SW 1271 (cell line): ENCODE measurements at regions not wholly inside any gene's neighbourhood (a gene's known extent, or its start where the extent isn't known, plus 50 kb on each side); places are given as distances from the start of the nearest gene placed in this dataset.

Experiments used
- DNase-seq, 2 experiments: peaks; one replicate each; lab custom pipeline; 2025; lab: John Stamatoyannopoulos, UW

GRCh38 chr5:53330491-53330890, 149.9 kb upstream of the FST start:
- DNase-seq, result no peak

- peak; percentile 16 to 37 for DNase-seq
Measured at GRCh38 chr5:53331463-53331862, 149.0 kb upstream of the FST start.

GRCh38 chr5:53333160-53333559, 147.3 kb upstream of the FST start:
- DNase-seq, result no peak

- peak in 1 of 2 experiments; percentile 54 for DNase-seq
Measured at GRCh38 chr5:53334431-53334941, 145.9 kb upstream of the FST start.

- no peak for DNase-seq
Measured at GRCh38 chr5:53335115-53335514, 145.3 kb upstream of the FST start.

GRCh38 chr5:53337827-53338226, 142.6 kb upstream of the FST start:
- no peak for DNase-seq

- no peak for DNase-seq
Measured at GRCh38 chr5:53338971-53339370, 141.5 kb upstream of the FST start.

GRCh38 chr5:53339962-53340540, 140.4 kb upstream of the FST start:
- no peak for DNase-seq

- DNase-seq, result no peak
Measured at GRCh38 chr5:53340956-53341750, 139.3 kb upstream of the FST start.

- DNase-seq, result no peak
Measured at GRCh38 chr5:53342236-53342635, 138.2 kb upstream of the FST start.

GRCh38 chr5:53343187-53343586, 137.2 kb upstream of the FST start:
- no peak for DNase-seq

- no peak for DNase-seq
Measured at GRCh38 chr5:53350368-53350767, 130.1 kb upstream of the FST start.

- no peak for DNase-seq
Measured at GRCh38 chr5:53350991-53351770, 129.2 kb upstream of the FST start.

GRCh38 chr5:53355316-53355715, 125.1 kb upstream of the FST start:
- no peak for DNase-seq

GRCh38 chr5:53355931-53356330, 124.5 kb upstream of the FST start:
- DNase-seq, result no peak

GRCh38 chr5:53357439-53357838, 123.0 kb upstream of the FST start:
- DNase-seq, result no peak

GRCh38 chr5:53358794-53359193, 121.6 kb upstream of the FST start:
- no peak for DNase-seq

- no peak for DNase-seq
Measured at GRCh38 chr5:53359916-53360517, 120.4 kb upstream of the FST start.

- peak; percentile 18 to 77 for DNase-seq
Measured at GRCh38 chr5:53360811-53361210, 119.6 kb upstream of the FST start.

GRCh38 chr5:53361708-53362107, 118.7 kb upstream of the FST start:
- no peak for DNase-seq

GRCh38 chr5:53362521-53362941, 117.9 kb upstream of the FST start:
- DNase-seq, result peak; percentile 91 to 98

GRCh38 chr5:53364061-53364460, 116.4 kb upstream of the FST start:
- DNase-seq, result no peak
